SH-SY5Y (cell line): ENCODE measurements at regions not wholly inside any gene's neighbourhood (a gene's known extent, or its start where the extent isn't known, plus 50 kb on each side); places are given as distances from the start of the nearest gene placed in this dataset.

ENCODE experiments used
- GATA2 ChIP-seq: IDR thresholded peaks from 2 replicates; pipeline ENCODE4 v1.6.1; 2011; ENCODE audit warnings: mild to moderate bottlenecking, low read depth, low read length
- GATA3 ChIP-seq: IDR thresholded peaks from 2 replicates; pipeline ENCODE4 v1.6.1; 2011; ENCODE audit warnings: low read depth, mild to moderate bottlenecking, low read length, moderate library complexity

- TF ChIP-seq GATA2 = no peak
- no peak for TF ChIP-seq GATA3
Measured at GRCh38 chr7:85528581-85528980, 341.7 kb upstream of the SEMA3D start.
